GM12878 (cell line): ENCODE measurements at regions not wholly inside any gene's neighbourhood (a gene's known extent, or its start where the extent isn't known, plus 50 kb on each side); places are given as distances from the start of the nearest gene placed in this dataset.

Experiments
- CBX3 ChIP-seq: fragments of 200-600 bp; sonication (generic); IDR thresholded peaks from 2 replicates; pipeline ENCODE4 v1.6.1; 2016; ENCODE audit warnings: low read depth, borderline replicate concordance
- CTCF ChIP-seq, 3 experiments: IDR thresholded peaks in 2 of 3; conservative IDR thresholded peaks in 1 of 3; 2 replicates each; pipeline ENCODE4 v1.5.1; 2011; ENCODE audit warnings: low read depth in 3 of 3, low read length in 3 of 3, mild to moderate bottlenecking in 3 of 3, control low read depth in 2 of 3, moderate library complexity in 2 of 3, inconsistent platforms in 1 of 3, mixed read lengths in 1 of 3; ENCODE audit not compliant: control insufficient read depth in 2 of 3, insufficient read depth in 1 of 3; ENCODE audit errors: extremely low read depth in 1 of 3
- HDAC2 ChIP-seq: fragments of 200-600 bp; sonication (generic); IDR thresholded peaks from 2 replicates; pipeline ENCODE4 v1.6.1; 2017
- NFXL1 ChIP-seq: fragments of 450-650 bp; IDR thresholded peaks from 2 replicates; pipeline ENCODE4 v1.6.1; 2017; ENCODE audit warnings: antibody characterized with exemption, mild to moderate bottlenecking, borderline replicate concordance
- RFX5 ChIP-seq: IDR thresholded peaks from 2 replicates; pipeline ENCODE4 v1.6.1; 2011; ENCODE audit warnings: low read depth, low read length, improper control_type of control experiment

GRCh38 chr7:42617071-42617765 lies 294.7 kb downstream of the C7orf25 start:
- TF ChIP-seq NFXL1 (no peak), RFX5 (no peak), HDAC2 (no peak), CBX3 (no peak), CTCF (IDR thresholded peaks at IDR 0.05 in 2 of 3, conservative IDR thresholded peaks at IDR 0.05 in 1 of 3; ENCODE audit: control insufficient read depth in 2 of 3, extremely low read depth in 1 of 3, insufficient read depth in 1 of 3, low read depth in 3 of 3, low read length in 3 of 3) (no peak)
